ENCODE measurements at regions not wholly inside any gene's neighbourhood (a gene's known extent, or its start where the extent isn't known, plus 50 kb on each side); places are given as distances from the start of the nearest gene placed in this dataset.

GRCh38 chr15:62805502-62805901, 237.0 kb upstream of the TPM1 start:
- no peak for DNase-seq (ENCODE audit: low read depth)

- no peak for DNase-seq (ENCODE audit: low read depth)
These were observed 234.9 kb upstream of the TPM1 start for GRCh38 chr15:62807539-62808130.

GRCh38 chr15:62809115-62809967, 233.2 kb upstream of the TPM1 start:
- DNase-seq (ENCODE audit: low read depth): no peak

- no peak for DNase-seq (ENCODE audit: low read depth)
These were observed 232.6 kb upstream of the TPM1 start for GRCh38 chr15:62809968-62810260.

GRCh38 chr15:62812515-62812835, 230.1 kb upstream of the TPM1 start:
- DNase-seq (ENCODE audit: low read depth): no peak

- no peak for DNase-seq (ENCODE audit: low read depth)
These were observed 226.0 kb upstream of the TPM1 start for GRCh38 chr15:62816342-62817069.

GRCh38 chr15:62818691-62819090, 223.9 kb upstream of the TPM1 start:
- DNase-seq (ENCODE audit: low read depth): no peak

GRCh38 chr15:62821384-62822131, 221.0 kb upstream of the TPM1 start:
- DNase-seq (ENCODE audit: low read depth): no peak

GRCh38 chr15:62822228-62822627, 220.3 kb upstream of the TPM1 start:
- no peak for DNase-seq (ENCODE audit: low read depth)

- no peak for DNase-seq (ENCODE audit: low read depth)
These were observed 219.0 kb upstream of the TPM1 start for GRCh38 chr15:62823561-62823960.

GRCh38 chr15:62824111-62825015, 218.2 kb upstream of the TPM1 start:
- no peak for DNase-seq (ENCODE audit: low read depth)

GRCh38 chr15:62825191-62825590, 217.4 kb upstream of the TPM1 start:
- no peak for DNase-seq (ENCODE audit: low read depth)

- DNase-seq (ENCODE audit: low read depth): no peak
These were observed 216.0 kb upstream of the TPM1 start for GRCh38 chr15:62826561-62826960.

GRCh38 chr15:62828364-62828763, 214.2 kb upstream of the TPM1 start:
- no peak for DNase-seq (ENCODE audit: low read depth)

GRCh38 chr15:62832231-62832630, 210.3 kb upstream of the TPM1 start:
- DNase-seq (ENCODE audit: low read depth): no peak

GRCh38 chr15:62833646-62834045, 208.9 kb upstream of the TPM1 start:
- no peak for DNase-seq (ENCODE audit: low read depth)

- DNase-seq (ENCODE audit: low read depth): no peak
These were observed 207.7 kb upstream of the TPM1 start for GRCh38 chr15:62834686-62835329.

GRCh38 chr15:62835351-62835750, 207.2 kb upstream of the TPM1 start:
- DNase-seq (ENCODE audit: low read depth): no peak

GRCh38 chr15:62835762-62836161, 206.8 kb upstream of the TPM1 start:
- no peak for DNase-seq (ENCODE audit: low read depth)

- no peak for DNase-seq (ENCODE audit: low read depth)
These were observed 201.8 kb upstream of the TPM1 start for GRCh38 chr15:62840526-62841268.

- DNase-seq (ENCODE audit: low read depth): no peak
These were observed 201.3 kb upstream of the TPM1 start for GRCh38 chr15:62841269-62841628.

Measured in activated T-cell treated with anti-CD3 and anti-CD28 coated beads for 1 hour (primary cell).